ENCODE measurements at regions not wholly inside any gene's neighbourhood (a gene's known extent, or its start where the extent isn't known, plus 50 kb on each side); places are given as distances from the start of the nearest gene placed in this dataset.
"Not testable (repeated sequence)": the region's sequence is repeated elsewhere in the genome, so short reads cannot be mapped to it uniquely, and the experiment has no call there.

GRCh38 chr12:24661657-24662096 lies 287.2 kb downstream of the BCAT1 start:
- DNase-seq (ENCODE audit: low read depth): peak; percentile 51
- no peak overlapping the region for H3K4me3 ChIP-seq (ENCODE audit: low read length)
- TF ChIP-seq, protein P1, sequence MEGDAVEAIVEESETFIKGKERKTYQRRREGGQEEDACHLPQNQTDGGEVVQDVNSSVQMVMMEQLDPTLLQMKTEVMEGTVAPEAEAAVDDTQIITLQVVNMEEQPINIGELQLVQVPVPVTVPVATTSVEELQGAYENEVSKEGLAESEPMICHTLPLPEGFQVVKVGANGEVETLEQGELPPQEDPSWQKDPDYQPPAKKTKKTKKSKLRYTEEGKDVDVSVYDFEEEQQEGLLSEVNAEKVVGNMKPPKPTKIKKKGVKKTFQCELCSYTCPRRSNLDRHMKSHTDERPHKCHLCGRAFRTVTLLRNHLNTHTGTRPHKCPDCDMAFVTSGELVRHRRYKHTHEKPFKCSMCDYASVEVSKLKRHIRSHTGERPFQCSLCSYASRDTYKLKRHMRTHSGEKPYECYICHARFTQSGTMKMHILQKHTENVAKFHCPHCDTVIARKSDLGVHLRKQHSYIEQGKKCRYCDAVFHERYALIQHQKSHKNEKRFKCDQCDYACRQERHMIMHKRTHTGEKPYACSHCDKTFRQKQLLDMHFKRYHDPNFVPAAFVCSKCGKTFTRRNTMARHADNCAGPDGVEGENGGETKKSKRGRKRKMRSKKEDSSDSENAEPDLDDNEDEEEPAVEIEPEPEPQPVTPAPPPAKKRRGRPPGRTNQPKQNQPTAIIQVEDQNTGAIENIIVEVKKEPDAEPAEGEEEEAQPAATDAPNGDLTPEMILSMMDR (conservative IDR thresholded peaks at IDR 0.05; ENCODE audit: low read depth, low read length): peak; percentile 15

- TF ChIP-seq, protein P1 (conservative IDR thresholded peaks at IDR 0.05; ENCODE audit: low read depth, low read length): no peak
- DNase-seq (ENCODE audit: low read depth): no peak
- no peak overlapping the region for H3K4me3 ChIP-seq (ENCODE audit: low read length)
Observed at GRCh38 chr12:24659016-24659415, 289.9 kb downstream of the BCAT1 start.

- not testable (repeated sequence) for DNase-seq (ENCODE audit: low read depth); H3K4me3 ChIP-seq (ENCODE audit: low read length)
Observed at GRCh38 chr12:24654344-24654743, 294.6 kb downstream of the BCAT1 start.

DNA sequence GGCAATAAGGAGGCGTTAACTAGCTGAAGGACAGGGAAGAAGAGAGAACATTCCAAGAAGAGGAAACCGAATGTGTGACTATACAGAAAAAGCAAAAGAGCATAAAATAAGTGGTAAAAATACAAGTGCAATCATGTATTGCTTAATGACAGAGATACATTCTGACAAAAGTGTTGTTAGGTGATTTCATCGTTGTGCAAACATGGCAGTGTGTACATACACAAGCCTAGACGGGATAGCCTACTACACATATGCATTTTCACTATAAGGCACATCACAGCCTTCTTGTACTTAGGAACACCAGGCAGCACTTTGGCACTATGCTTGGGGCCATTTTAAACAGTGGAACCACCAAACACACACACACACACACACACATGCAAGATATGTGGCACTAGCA lies 299.3 kb downstream of the BCAT1 start:
- no peak for DNase-seq (ENCODE audit: low read depth)
- TF ChIP-seq, protein P1 (conservative IDR thresholded peaks at IDR 0.05; ENCODE audit: low read depth, low read length): no peak
- H3K4me3 ChIP-seq (ENCODE audit: low read length): no peak overlapping the region

- TF ChIP-seq, protein P1 (conservative IDR thresholded peaks at IDR 0.05; ENCODE audit: low read depth, low read length): no peak
- H3K4me3 ChIP-seq (ENCODE audit: low read length): no peak overlapping the region
- no peak for DNase-seq (ENCODE audit: low read depth)
Observed at GRCh38 chr12:24649209-24649608, 299.7 kb downstream of the BCAT1 start.

- DNase-seq (ENCODE audit: low read depth): no peak
- TF ChIP-seq, protein P1 (conservative IDR thresholded peaks at IDR 0.05; ENCODE audit: low read depth, low read length): no peak
- no peak overlapping the region for H3K4me3 ChIP-seq (ENCODE audit: low read length)
Observed at GRCh38 chr12:24645254-24645653, 303.6 kb downstream of the BCAT1 start.

DNA sequence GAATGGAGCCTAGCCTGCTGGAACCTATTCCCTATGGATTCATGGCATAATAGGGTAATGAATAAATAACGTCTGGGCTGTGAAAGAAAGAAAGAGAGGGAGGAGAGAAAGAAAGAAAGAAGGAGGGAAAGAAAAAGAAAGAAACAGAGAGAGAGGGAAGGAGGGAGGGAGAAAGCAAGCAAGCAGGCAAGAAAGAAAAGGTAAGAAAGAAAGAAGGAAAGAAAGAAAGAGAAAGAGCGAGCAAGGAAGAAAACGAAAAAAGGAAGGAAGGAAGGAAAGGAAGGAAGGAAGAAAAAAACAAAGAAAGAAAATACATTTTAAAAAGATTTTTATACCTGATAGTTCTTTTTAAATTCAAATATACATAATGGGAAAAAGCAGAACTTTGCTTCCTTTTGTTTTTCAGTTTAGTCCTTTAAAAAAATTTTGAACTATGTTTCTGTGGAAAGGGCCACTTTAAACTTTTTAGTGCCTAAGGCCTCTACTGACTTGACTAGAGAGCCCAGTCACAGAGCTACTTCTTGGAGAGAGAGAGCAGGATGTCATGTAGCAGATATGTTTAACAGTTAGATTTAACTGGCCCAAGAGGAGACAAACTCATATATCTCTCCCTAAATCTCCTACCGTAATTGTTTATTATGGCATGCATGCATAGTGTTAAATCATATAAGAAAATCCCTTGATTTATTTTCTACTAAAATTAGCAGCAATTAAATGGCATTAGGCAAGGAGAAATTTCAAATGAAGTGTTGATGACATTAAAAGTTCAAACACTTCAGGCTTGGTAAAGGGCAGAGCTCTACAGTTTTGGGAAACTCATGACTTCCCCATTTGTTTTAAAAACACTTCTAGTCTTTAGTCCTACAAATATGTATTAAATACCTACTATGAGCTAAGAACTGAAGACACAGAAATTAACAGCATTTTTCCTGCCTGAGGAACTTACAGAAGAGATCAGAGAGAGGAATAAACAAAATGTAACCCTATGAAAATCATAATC lies 305.5 kb downstream of the BCAT1 start:
- TF ChIP-seq, protein P1 (conservative IDR thresholded peaks at IDR 0.05; ENCODE audit: low read depth, low read length): no peak
- H3K4me3 ChIP-seq (ENCODE audit: low read length): no peak overlapping the region
- no peak for DNase-seq (ENCODE audit: low read depth)
